OCI-LY1 (cell line): ENCODE measurements at regions not wholly inside any gene's neighbourhood (a gene's known extent, or its start where the extent isn't known, plus 50 kb on each side); places are given as distances from the start of the nearest gene placed in this dataset.

Source experiments
- H2AFZ ChIP-seq: fragments of 200-600 bp; sonication (generic), shearing (Covaris generic); 2 replicates; pipeline ENCODE4 v1.6.0; 2014; ENCODE audit warnings: antibody characterized with exemption, mild to moderate bottlenecking, low read length
- H3F3A ChIP-seq: fragments of 200-600 bp; sonication (generic), shearing (Covaris generic); 2 replicates; pipeline ENCODE4 v1.6.0; 2014; ENCODE audit warnings: mild to moderate bottlenecking, antibody characterized with exemption, low read length, moderate library complexity; ENCODE audit not compliant: insufficient read depth
- H3K27ac ChIP-seq: fragments of 200-600 bp; sonication (generic); 2 replicates; pipeline ENCODE4 v1.5.1; 2014; ENCODE audit warnings: low read length, mixed run types, mild to moderate bottlenecking, low read depth; ENCODE audit not compliant: poor library complexity, severe bottlenecking
- H3K27me3 ChIP-seq: fragments of 200-600 bp; sonication (generic); 2 replicates; pipeline ENCODE4 v1.6.0; 2014; ENCODE audit warnings: antibody characterized with exemption, mild to moderate bottlenecking, low read length, moderate library complexity; ENCODE audit not compliant: insufficient read depth
- H3K36me3 ChIP-seq: fragments of 200-600 bp; sonication (generic); 2 replicates; pipeline ENCODE4 v1.6.1; 2014; ENCODE audit warnings: mild to moderate bottlenecking, antibody characterized with exemption, low read length, moderate library complexity, mixed read lengths; ENCODE audit not compliant: insufficient read depth
- H3K4me1 ChIP-seq: fragments of 200-600 bp; sonication (generic); 2 replicates; pipeline ENCODE4 v1.5.1; 2014; ENCODE audit warnings: mild to moderate bottlenecking, low read length, moderate library complexity; ENCODE audit not compliant: insufficient read depth, severe bottlenecking
- H3K4me2 ChIP-seq: fragments of 200-600 bp; sonication (generic), shearing (Covaris generic); 2 replicates; pipeline ENCODE4 v1.6.1; 2014; ENCODE audit warnings: low read length
- H3K4me3 ChIP-seq: fragments of 200-600 bp; sonication (generic); 2 replicates; pipeline ENCODE4 v1.5.1; 2014; ENCODE audit warnings: low read length, low read depth, mild to moderate bottlenecking, mixed read lengths; ENCODE audit not compliant: poor library complexity, severe bottlenecking
- H3K79me2 ChIP-seq: fragments of 200-600 bp; shearing (Covaris generic); 2 replicates; pipeline ENCODE4 v1.6.1; 2016; ENCODE audit warnings: mixed run types, low read length, mixed read lengths; ENCODE audit not compliant: insufficient read depth
- H3K9ac ChIP-seq: fragments of 200-600 bp; sonication (generic), shearing (Covaris generic); 2 replicates; pipeline ENCODE4 v1.6.1; 2014; ENCODE audit warnings: mild to moderate bottlenecking, low read length, mixed read lengths
- H3K9me2 ChIP-seq: fragments of 200-600 bp; sonication (generic), shearing (Covaris generic); 2 replicates; pipeline ENCODE4 v1.6.1; 2014; ENCODE audit warnings: low read depth, mild to moderate bottlenecking, low read length, mixed read lengths
- H3K9me3 ChIP-seq: fragments of 200-600 bp; shearing (Covaris generic); 2 replicates; pipeline ENCODE4 v1.6.1; 2014; ENCODE audit warnings: low read length, mixed read lengths
- H4K20me1 ChIP-seq: fragments of 200-600 bp; sonication (generic), shearing (Covaris generic); 2 replicates; pipeline ENCODE4 v1.6.0; 2016; ENCODE audit warnings: mild to moderate bottlenecking, low read length; ENCODE audit not compliant: insufficient read depth
- CTCF ChIP-seq: fragments of 200-600 bp; sonication (generic), shearing (Covaris generic); IDR thresholded peaks from 2 replicates; pipeline ENCODE4 v1.5.1; 2017; ENCODE audit warnings: mild to moderate bottlenecking, antibody characterized with exemption, low read length, moderate library complexity, mixed read lengths
- EZH2 ChIP-seq: fragments of 200-600 bp; sonication (generic), shearing (Covaris generic); IDR thresholded peaks from 2 replicates; pipeline ENCODE4 v1.8.0; 2017; ENCODE audit warnings: borderline replicate concordance, mixed run types, mild to moderate bottlenecking, antibody characterized with exemption, low read length, moderate library complexity, mixed read lengths

- TF ChIP-seq CTCF (no peak), EZH2 (no peak)
- Histone ChIP-seq H4K20me1 (no peaks in the 10 kb centered on the region), H3K9ac (no peak overlapping the region), H3K36me3 (no peaks in the 10 kb centered on the region; the same call in 1 of the 2 replicates), H3K27me3 (no peaks in the 10 kb centered on the region), H3K9me2 (no peaks in the 10 kb centered on the region), H3K27ac (no peak overlapping the region), H3K4me3 (no peak overlapping the region), H2AFZ (no peak overlapping the region), H3K9me3 (peaks cover 3% of the 10 kb centered on the region; the same call in 1 of the 2 replicates), H3K79me2 (no peaks in the 10 kb centered on the region), H3K4me2 (no peak overlapping the region), H3K4me1 (no peaks in the 10 kb centered on the region), H3F3A (no peaks in the 10 kb centered on the region)
Measured at GRCh38 chr5:144009116-144009515, 161.3 kb downstream of the YIPF5 start.

DNA sequence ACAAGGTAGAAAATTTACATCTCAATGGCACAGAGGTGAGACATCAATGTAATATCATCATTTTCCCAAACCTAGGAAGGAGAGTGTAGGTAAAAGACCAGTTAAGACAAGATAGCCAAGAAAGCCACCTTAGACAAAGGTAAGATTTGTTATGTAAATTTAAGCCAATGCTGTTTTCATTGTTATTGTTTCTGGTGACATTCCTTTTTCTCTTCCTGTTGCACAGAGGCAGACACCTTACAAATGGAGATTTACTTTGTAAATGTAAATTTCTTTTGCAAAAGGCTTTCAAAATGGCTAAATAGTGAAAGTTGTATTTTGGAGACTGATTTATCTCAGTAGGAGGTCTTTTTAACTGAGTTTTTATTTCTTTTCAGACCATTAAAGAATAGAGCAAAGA, 159.1 kb downstream of the YIPF5 start:
- Histone ChIP-seq H3K9ac (no peak overlapping the region), H3K9me3 (peaks cover 3% of the 10 kb centered on the region; the same call in 1 of the 2 replicates), H3K4me2 (no peak overlapping the region), H3K4me1 (no peaks in the 10 kb centered on the region), H3K36me3 (no peaks in the 10 kb centered on the region; the same call in 1 of the 2 replicates), H3K27me3 (no peaks in the 10 kb centered on the region), H3F3A (no peaks in the 10 kb centered on the region), H3K27ac (no peak overlapping the region), H2AFZ (no peak overlapping the region), H4K20me1 (no peaks in the 10 kb centered on the region), H3K9me2 (no peaks in the 10 kb centered on the region), H3K79me2 (no peaks in the 10 kb centered on the region), H3K4me3 (no peak overlapping the region)
- TF ChIP-seq EZH2, result no peak
- TF ChIP-seq CTCF, result no peak

- no peak overlapping the region for H3K9ac ChIP-seq
- no peak overlapping the region for H3K4me3 ChIP-seq
- H3K36me3 ChIP-seq, result no peaks in the 10 kb centered on the region; the same call in 1 of the 2 replicates
- no peak overlapping the region for H2AFZ ChIP-seq
- TF ChIP-seq CTCF (no peak), EZH2 (no peak)
- H4K20me1 ChIP-seq, result no peaks in the 10 kb centered on the region
- H3F3A ChIP-seq, result no peaks in the 10 kb centered on the region
- no peak overlapping the region for H3K4me2 ChIP-seq
- H3K9me2 ChIP-seq, result no peaks in the 10 kb centered on the region
- H3K27me3 ChIP-seq, result no peaks in the 10 kb centered on the region
- H3K79me2 ChIP-seq, result no peaks in the 10 kb centered on the region
- no peak overlapping the region for H3K27ac ChIP-seq
- H3K9me3 ChIP-seq, result peaks cover 3% of the 10 kb centered on the region; the same call in 1 of the 2 replicates
- H3K4me1 ChIP-seq, result no peaks in the 10 kb centered on the region
Measured at GRCh38 chr5:144013816-144014215, 156.6 kb downstream of the YIPF5 start.
